ENCODE measurements at regions not wholly inside any gene's neighbourhood (a gene's known extent, or its start where the extent isn't known, plus 50 kb on each side); places are given as distances from the start of the nearest gene placed in this dataset.

GRCh38 chr5:74148321-74148720 is 492.2 kb downstream of the ENC1 start:
- H3K23ac ChIP-seq (ENCODE audit: insufficient read length), result no peak overlapping the region
- H2BK15ac ChIP-seq (ENCODE audit: low read length), result no peak overlapping the region
- H3K4me1 ChIP-seq (replicated peaks in 1 of 4; ENCODE audit: control insufficient read depth in 3 of 4, insufficient read depth in 4 of 4, low read length in 3 of 4), result no peaks in the 10 kb centered on the region
- H3K27ac ChIP-seq (ENCODE audit: low read depth, low read length), result no peak overlapping the region
- H4K91ac ChIP-seq (replicated peaks; ENCODE audit: insufficient read length, low read length), result no peak overlapping the region
- no peaks in the 10 kb centered on the region for H3K27me3 ChIP-seq (replicated peaks in 1 of 4; ENCODE audit: control insufficient read depth in 3 of 4, extremely low read depth in 1 of 4, insufficient read depth in 3 of 4, low read length in 3 of 4)
- H4K20me1 ChIP-seq (replicated peaks in 1 of 2; ENCODE audit: control insufficient read depth in 1 of 2, insufficient read depth in 2 of 2, low read length in 2 of 2), result no peaks in the 10 kb centered on the region
- H3K9ac ChIP-seq (replicated peaks in 1 of 4; ENCODE audit: extremely low read depth in 1 of 4, low read depth in 3 of 4, low read length in 3 of 4), result no peak overlapping the region
- no peak overlapping the region for H3K4ac ChIP-seq (replicated peaks; ENCODE audit: insufficient read length, low read depth, low read length)
- H2BK120ac ChIP-seq (replicated peaks; ENCODE audit: low read depth, low read length), result no peak overlapping the region
- H3K18ac ChIP-seq (ENCODE audit: extremely low read depth, low read length), result no peak overlapping the region
- DNase-seq (ENCODE audit: low read depth in 1 of 2, low spot score in 2 of 2) (no peak), FAIRE-seq (no peak)
- peak overlapping the region; percentile 53 for H4K8ac ChIP-seq (ENCODE audit: extremely low read depth, insufficient read depth, low read length)
- ChIA-PET CTCF (ENCODE audit: partially characterized antibody) (no interaction called here), POLR2A (ENCODE audit: partially characterized antibody) (no interaction called here)
- H2BK12ac ChIP-seq (ENCODE audit: low read depth, low read length), result no peak overlapping the region
- no peaks in the 10 kb centered on the region for H3K79me1 ChIP-seq (ENCODE audit: low read depth, low read length)
- no peak overlapping the region for H3K4me2 ChIP-seq (ENCODE audit: insufficient read depth in 1 of 2, low read depth in 2 of 2, low read length in 2 of 2)
- no peak overlapping the region for H3K14ac ChIP-seq (ENCODE audit: insufficient read length)
- 0 out of 2 replicates have a peak, but pooled peaks cover 4% of the 10 kb centered on the region for H3K23me2 ChIP-seq (ENCODE audit: low read depth, low read length)
- H3K79me2 ChIP-seq (ENCODE audit: control insufficient read depth in 1 of 2, insufficient read depth in 2 of 2, low read length in 2 of 2), result no peaks in the 10 kb centered on the region
- H3K36me3 ChIP-seq (ENCODE audit: control insufficient read depth in 2 of 4, insufficient read depth in 4 of 4, low read length in 3 of 4), result no peaks in the 10 kb centered on the region
- no peak overlapping the region for H3K4me3 ChIP-seq (ENCODE audit: extremely low read depth in 1 of 4, insufficient read depth in 2 of 4, low read depth in 3 of 4, low read length in 4 of 4)
- H4K5ac ChIP-seq (ENCODE audit: insufficient read length, low read depth, low read length), result no peak overlapping the region
- H3K56ac ChIP-seq (replicated peaks; ENCODE audit: insufficient read length, low read depth, low read length), result no peak overlapping the region
- H2BK20ac ChIP-seq (ENCODE audit: low read length), result no peak overlapping the region
- no peak overlapping the region for H2AK5ac ChIP-seq (ENCODE audit: low read depth, low read length)
- H3K9me3 ChIP-seq (ENCODE audit: insufficient read depth in 2 of 2, low read depth in 1 of 2, low read length in 1 of 2), result no peaks in the 10 kb centered on the region
- H2BK5ac ChIP-seq (ENCODE audit: low read depth, low read length), result no peak overlapping the region
- H2AFZ ChIP-seq (ENCODE audit: low read length), result no peak overlapping the region
- TF ChIP-seq EP300 (IDR thresholded peaks at IDR 0.05; ENCODE audit: borderline replicate concordance in 1 of 2, low read depth in 2 of 2, low read length in 2 of 2) (no peak), HDAC2 (IDR thresholded peaks at IDR 0.05; ENCODE audit: borderline replicate concordance in 1 of 2, low read depth in 2 of 2, low read length in 2 of 2) (no peak), BCL11A (IDR thresholded peaks at IDR 0.05; ENCODE audit: low read depth in 2 of 2, low read length in 2 of 2) (no peak), TBP (IDR thresholded peaks at IDR 0.05; ENCODE audit: low read depth, low read length) (no peak), RBBP5 (IDR thresholded peaks at IDR 0.05; ENCODE audit: borderline replicate concordance, low read depth, low read length) (no peak), POLR2AphosphoS5 (IDR thresholded peaks at IDR 0.05; ENCODE audit: low read depth, low read length) (no peak), NRF1 (IDR thresholded peaks at IDR 0.05; ENCODE audit: low read depth, low read length) (no peak), CTBP2 (IDR thresholded peaks at IDR 0.05; ENCODE audit: borderline replicate concordance, insufficient read depth, insufficient read length, low read length) (no peak), SRF (IDR thresholded peaks at IDR 0.05; ENCODE audit: low read depth, low read length) (no peak), CTCF (IDR thresholded peaks at IDR 0.05; ENCODE audit: control extremely low read depth in 1 of 3, insufficient read depth in 1 of 3, low read depth in 1 of 3, low read length in 3 of 3) (no peak), POLR2A (IDR thresholded peaks at IDR 0.05; ENCODE audit: control extremely low read depth in 1 of 2, low read depth in 2 of 2, low read length in 2 of 2) (no peak), PHF8 (conservative IDR thresholded peaks at IDR 0.05; ENCODE audit: low read depth, low read length) (no peak), NANOG (IDR thresholded peaks at IDR 0.05; ENCODE audit: insufficient read depth, low read depth, low read length, poor library complexity, severe bottlenecking) (no peak)
